ENCODE measurements at regions not wholly inside any gene's neighbourhood (a gene's known extent, or its start where the extent isn't known, plus 50 kb on each side); places are given as distances from the start of the nearest gene placed in this dataset.

DNA sequence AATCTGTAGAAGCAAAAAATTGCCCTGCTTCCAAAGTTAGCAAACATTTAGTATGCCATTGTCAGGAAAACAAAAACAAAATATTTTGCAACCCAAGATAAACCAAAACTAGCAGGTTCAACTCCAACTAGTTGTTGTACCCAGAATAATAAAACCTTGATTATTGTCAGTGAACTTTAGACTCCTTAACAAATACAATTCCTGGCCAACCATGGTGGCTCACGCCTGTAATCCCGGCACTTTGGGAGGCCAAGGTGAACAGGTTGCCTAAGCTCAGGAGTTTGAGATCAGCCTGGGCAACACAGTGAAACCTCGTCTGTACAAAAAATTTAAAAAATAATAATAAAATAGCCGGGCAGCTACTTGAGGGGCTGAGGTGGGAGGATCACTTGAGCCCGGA, 53.6 kb upstream of the EPCAM start:
- DNase-seq (ENCODE audit: low read depth): no peak

DNA sequence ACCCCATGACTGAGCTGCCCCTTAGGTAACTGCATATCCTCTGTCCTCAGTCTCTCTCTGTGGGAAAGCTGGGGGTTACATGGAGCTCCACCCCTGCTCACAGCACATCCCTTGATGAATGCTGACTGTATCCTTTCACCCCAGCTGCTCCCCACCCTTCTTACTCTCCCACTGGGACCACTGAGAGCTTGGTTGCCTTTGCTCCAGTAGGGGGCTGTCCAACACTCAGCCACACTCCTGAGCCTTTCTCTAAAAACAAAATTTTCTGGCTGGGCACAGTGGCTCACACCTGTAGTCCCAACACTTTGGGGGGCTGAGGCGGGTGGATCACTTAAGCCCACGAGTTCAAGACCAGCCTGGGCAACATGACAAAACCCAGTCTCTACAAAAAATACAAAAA, 55.4 kb upstream of the EPCAM start:
- DNase-seq (ENCODE audit: low read depth): no peak

DNA sequence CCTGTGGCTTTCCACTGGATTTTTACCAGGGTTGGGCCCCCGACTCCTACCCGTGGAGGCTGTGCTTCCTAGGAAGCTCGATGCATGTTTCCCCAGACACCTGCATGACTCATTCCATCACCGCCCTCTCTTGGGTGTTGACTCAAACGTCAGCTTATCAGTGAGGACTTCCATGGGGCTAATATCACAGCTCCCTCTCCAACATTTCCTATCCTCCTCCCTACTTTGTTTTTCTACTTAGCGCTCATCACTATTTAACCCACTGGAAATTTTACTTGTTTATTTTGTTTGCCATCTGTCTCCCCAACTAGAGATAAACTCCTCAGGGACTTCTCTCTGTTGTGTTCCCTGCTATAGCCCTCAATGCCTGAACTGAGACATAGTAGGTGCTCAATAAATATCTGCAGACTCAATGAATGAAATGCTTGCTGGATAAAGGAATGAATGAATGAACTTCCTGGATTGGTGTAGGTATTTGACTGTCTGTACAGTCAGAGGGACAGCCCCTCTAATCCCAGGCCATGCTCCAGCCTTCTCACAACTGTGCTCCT, 55.9 kb upstream of the EPCAM start:
- DNase-seq (ENCODE audit: low read depth): peak; percentile 32

DNA sequence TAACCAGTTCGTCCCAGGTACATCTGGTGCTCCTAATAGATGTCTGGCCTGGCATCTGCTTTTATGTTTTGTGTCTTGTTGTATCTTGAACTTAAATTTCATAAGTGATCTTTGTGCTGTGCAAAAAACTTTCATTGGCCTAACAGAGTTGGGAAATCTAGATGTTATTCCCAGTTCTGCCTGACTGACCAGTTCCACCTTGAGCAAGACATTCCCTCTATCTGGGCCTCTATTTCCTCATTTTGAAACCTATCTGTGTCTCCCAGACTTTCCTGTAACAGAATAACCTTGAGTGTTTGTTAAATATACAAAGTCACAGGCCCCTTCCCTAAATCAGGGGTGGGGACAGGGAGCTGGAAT, 56.6 kb upstream of the EPCAM start:
- DNase-seq (ENCODE audit: low read depth): no peak

DNA sequence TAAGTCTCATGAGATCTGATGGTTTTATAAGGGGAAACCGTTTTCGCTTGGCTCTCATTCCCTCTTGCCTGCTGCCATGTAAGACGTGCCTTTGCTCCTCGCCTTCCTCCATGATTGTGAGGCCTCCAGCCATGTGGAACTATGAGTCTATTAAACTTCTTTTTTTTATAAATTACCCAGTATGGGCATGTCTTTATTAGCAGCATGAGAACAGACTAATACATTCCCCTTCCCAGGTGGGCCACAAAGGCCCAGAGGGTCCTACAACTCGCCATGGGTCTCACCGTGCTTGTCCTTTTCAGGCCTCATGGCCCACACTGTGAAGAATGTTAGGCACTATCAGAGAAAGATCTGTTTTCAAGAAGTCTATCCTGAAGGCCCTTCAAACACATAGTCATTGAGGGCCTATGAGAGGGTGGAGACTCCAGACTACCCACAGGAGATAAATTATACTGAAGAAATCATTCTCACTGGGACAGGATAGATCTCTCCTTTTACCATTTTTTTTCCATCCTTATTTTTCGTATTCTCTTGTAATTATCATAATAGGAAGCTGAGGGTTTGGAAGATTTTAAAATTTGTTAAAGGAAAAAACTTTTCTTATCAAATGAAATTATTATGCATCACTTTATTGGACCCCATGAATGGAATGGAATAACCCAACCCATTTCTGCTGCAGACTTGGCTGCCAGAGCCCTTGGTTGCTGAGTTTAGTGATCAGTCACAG, 57.2 kb upstream of the EPCAM start:
- no peak for DNase-seq (ENCODE audit: low read depth)

DNA sequence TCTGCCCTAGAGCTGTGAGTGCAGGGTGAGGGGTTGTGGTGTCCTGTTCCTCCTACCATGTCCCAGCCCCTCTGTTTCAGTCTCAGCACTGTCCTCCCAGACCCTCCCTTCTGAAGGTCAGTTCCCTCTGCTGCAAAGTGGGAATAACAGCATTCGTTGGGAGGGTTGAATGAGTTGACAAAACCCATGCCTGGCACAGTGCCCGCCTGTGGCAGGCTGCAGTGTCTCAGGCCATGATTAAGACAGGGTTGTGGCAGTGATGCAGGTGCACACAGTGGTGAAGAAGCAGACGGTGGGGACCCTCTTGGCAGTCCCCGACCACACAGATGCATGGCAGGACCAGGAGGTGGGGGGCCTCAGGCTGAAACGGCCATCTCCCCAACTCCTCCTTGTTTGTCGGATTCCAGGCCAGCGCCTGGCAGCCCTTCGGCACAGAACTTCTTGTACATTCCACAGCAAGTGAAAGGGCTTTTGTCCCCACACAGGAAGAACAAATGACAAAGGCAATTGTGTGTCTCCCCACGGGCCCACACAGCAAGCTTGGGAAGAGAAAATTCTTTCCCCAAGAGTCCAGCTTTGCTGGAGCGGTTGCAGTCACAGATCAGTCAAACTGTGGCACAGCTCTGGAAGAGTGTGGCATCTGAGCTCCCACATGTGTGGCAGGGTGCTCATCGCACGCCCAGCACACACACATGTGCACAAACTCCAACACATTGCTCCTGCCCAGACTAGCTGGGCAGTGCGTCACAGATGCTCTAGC, 58.1 kb upstream of the EPCAM start:
- no peak for DNase-seq (ENCODE audit: low read depth)

DNA sequence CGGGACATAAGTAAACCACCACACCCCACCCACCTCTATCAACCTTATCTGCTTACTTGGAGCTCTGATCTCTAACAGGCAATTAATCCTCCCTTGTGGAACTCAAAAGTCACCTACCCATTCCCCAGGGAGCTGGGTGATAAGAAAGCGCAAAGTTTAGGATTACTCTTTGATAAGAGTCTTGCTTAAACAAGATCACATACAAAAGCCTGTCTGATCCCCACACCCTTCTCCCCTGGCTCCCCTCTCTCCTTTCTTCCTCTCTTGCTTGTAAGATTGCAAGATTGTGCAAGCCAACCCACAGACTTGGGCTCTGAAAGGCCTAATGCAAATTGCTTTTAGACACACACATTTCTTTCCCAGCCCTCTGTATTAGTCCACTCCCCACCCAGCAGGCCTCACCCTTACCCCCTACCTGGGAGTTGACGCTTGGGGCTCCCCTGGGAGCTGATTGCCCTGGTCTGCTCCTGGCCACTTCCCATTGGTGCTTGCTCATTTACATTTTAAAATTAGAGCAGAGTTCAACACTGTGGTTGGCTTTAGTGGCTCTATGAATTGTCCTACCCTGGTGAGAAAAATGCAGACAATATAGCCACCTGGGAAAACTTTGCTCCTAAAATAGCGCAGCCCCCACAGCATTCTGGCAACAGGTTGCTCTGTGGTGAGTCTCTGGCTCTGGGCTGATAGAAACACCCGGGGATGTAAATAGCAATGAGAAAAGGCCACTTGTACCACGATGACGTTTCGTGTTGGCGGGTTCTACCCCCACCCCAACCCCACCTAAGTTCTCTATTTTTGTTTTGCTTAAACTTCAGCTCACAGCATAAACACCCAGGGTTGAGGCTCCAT, 58.9 kb upstream of the EPCAM start:
- no peak for DNase-seq (ENCODE audit: low read depth)

DNA sequence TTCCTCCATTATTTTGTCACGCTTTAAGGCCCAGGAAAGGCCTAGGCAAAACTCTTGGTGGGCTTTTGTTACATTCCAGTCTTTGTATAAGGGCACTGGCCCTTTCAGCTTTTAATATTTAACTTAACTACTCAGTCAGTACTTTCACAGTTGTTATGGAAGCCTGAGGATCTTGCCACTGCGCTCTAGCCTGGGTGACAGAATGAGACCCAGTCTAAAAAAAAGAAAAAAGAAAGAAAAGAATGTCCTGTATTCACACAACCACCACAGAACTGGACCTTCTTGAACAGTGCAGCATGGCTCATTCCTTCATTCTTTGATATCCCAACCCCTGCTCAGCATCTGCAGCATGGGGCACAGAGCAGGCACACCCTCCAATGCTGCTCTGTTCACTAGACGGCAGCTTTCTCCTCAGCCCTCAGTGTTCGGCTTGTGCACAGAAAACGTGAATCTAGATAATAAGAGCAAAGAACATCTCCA, 59.6 kb upstream of the EPCAM start:
- no peak for DNase-seq (ENCODE audit: low read depth)

DNA sequence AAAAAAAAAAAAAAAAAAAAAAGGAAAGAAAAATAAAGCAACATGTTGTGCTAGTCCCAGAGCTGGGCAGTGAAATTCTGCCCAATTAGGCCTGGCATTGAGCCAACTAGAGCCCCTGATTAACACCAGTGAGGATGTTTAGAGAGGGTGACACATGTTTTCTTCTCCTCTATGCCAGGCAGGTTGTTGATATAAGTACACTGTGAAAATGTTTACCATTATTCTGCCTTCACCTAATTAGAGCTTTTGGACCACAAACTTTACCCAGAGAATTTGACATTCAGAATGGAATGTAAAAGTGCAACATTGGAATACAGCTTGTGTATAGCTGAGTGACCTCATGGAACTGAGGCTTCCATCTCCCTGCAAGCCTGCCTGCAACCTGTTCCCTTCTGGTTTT, 62.0 kb upstream of the EPCAM start:
- DNase-seq (ENCODE audit: low read depth): no peak

DNA sequence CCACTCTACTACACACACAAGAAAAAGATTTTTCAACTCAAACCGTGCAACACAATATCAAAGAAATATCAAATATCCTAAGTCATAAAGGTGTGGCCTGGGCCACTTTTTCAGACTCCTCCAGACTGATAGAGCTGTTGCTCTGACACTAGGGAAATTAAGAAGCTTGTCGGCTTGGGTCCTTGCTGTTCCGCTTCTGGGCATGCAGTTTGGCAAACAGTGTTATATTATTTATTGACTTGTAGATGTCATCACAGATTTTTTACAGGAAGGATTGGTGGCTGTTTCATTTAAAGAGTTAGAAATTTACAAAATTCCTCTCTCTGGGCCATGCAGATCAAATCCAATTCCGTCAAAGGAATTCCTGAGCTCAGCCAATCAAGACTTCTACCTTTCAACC, 64.5 kb upstream of the EPCAM start:
- DNase-seq (ENCODE audit: low read depth): no peak

DNA sequence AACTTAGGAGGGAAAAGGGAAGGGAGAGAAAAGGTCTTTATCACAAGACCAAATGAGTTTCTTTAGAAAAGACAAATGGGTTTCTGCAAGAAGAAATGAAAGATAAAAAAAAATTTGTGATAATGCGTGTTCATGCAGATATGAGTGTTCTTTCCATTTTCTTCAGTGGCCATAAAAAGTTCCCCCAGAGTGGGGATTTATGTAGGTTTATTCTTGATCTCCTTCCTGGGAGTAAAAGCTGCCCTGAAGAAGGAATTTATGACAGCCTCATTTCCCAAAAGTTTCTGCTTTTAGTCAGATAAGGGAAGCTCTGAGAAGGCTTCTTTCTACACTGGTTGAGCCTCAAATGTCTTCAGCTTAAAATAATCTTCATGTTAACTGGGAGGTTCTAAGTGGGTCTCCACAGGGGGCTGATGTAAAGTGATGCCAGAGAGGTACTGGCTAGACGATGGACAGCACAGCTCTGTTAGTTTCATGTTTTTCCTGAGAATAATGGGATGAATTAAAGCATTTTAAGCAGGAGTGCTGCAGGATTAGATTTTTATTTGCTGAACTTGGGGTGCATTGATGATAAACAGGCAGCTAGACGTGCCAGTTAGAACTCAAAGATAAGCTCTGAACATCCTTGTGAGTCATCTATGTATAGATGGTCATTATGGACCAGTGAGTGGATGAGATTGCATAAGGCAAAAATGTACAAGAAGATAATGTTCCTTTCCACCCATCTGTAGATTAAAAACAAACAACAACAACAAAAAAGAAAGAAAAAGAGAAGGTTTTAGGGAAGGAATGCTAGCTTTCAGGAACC, 65.6 kb upstream of the EPCAM start:
- no peak for DNase-seq (ENCODE audit: low read depth)

DNA sequence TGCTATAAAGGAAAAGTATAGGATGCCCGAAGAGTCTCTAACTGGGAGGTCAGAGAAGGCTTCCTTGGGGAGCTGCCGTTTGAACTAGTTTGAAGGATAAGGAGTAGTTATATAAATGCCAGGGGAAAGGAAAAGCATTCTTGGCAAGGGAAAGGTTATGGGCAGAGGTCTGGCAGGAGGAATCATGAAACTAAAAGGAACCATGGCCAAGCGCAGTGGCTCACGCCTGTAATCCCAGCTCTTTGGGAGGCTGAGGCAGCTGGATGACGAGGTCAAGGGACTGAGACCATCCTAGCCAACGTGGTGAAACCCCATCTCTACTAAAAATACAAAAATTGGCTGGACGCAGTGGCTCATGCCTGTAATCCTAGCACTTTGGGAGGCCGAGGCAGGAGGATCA, 66.8 kb upstream of the EPCAM start:
- DNase-seq (ENCODE audit: low read depth): no peak

DNA sequence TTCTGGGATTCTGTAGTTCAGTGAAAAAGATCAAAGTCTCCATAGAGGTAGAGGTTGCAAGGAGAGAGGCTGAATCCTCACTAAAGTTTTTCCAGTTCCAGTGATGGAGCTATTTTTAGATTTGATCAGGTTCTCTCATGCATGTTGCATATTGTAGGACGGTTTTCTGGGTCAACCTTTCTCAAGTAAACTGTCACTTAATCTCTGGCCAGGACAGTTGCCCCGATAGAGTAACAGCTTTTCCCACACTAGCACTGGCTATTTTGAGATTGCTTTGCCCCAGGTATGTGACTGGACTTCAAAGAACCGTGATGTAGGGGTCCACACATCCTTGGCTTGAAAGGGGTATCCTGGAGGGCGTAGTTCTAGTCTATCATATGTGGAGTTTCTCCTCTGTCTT, 67.4 kb upstream of the EPCAM start:
- no peak for DNase-seq (ENCODE audit: low read depth)

DNA sequence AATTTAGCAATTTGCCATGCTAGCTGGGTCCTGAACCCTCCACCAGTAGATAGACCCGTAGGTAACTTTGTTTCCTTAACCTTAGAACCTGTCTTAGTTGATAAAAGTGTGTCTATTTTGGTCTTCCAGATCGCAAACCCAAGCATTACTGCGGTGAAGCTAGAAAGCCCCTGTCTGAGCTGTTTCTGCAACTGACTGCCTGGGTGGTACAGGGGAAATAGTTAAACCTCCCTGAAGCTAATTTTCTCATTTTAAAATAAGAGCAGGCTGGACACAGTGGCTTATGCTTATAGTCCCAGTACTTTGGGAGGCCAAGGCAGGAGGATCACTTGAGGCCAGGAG, 67.9 kb upstream of the EPCAM start:
- no peak for DNase-seq (ENCODE audit: low read depth)

DNA sequence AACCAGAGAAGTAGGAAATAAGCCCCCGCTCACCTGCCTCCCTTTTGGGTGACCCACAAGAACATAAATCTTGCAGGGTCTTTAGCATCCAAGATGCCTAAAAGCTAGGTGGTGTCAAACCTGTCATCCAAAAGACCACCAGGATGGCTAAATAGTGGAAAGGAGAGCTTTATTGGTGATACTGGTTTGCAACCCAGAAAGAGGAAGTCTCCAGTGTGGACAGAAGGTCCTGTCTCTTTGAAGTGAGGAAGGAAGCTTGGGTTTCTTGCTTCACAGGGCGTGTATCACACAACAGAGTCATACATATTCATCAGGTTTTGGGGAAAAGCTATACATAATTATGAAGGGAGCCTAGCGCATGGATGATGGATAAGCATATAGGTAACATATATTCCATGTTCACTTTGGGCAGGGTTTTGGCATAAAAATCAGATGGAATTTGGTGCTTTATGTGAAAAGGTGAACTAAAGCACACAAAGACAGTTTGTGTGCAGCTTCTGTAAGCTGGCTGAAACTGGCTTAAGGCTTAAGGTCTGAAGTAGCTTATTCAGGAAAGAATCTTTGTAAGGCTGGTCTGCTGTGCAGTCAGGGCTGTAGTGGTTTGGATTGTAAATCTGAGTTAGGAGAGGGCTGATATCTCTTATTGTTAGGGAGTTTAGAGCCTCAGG, 68.4 kb upstream of the EPCAM start:
- no peak for DNase-seq (ENCODE audit: low read depth)

DNA sequence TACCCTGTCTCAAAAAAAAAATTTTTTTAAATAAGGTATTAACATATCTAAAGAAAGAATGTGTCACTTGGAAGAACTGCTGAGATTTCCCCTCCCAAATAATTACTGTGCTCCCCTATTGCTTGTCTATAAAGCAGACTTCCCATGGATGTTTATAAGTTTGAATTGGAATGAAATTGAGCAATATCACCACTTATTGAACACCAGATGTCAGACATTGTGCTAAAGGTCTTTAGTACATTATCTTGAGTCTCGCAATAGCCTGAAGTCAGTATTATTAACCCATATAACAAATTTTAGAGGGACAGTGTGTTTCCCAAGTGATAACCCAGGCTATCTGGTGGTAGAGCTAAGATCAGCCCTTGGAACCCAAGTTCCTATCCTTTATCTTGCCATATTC, 69.0 kb upstream of the EPCAM start:
- no peak for DNase-seq (ENCODE audit: low read depth)

DNA sequence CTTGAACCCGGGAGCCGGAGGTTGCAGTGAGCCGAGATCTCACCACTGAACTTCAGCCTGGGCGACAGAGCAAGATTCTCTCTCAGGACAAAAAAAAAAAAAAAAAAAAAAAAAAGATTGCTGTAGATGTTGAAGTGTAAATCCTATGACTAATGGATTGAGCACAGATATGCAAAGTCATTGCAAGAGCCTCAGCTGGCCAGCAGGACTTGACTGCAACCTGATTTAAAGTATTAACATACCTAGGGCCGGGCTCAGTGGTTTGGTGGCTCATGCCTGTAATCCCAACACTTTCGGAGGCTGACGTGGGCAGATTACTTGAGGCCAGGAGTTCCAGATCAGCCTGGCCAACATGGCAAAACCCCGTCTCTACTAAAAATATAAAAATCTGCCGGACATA, 69.6 kb upstream of the EPCAM start:
- peak; percentile 74 for DNase-seq (ENCODE audit: low read depth)

DNA sequence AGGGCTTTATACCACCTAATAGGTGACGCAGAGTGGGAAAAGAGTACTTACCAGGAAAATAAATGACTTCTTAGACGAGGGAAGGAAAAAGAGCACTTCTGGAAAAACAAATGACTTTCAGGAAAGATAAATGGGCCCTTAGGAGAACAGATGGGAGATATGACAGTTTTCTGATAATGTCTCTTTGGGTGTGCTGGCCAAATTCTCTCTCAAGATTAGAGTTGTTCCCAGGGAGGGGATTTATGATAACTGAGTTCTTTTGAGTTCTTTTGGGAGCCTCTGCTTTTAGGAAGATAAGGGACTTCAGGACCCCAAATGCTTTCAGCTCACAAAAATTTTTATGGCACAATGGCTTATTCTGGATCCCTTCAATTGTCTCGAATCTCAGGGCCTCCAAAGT, 70.3 kb upstream of the EPCAM start:
- DNase-seq (ENCODE audit: low read depth): no peak

DNA sequence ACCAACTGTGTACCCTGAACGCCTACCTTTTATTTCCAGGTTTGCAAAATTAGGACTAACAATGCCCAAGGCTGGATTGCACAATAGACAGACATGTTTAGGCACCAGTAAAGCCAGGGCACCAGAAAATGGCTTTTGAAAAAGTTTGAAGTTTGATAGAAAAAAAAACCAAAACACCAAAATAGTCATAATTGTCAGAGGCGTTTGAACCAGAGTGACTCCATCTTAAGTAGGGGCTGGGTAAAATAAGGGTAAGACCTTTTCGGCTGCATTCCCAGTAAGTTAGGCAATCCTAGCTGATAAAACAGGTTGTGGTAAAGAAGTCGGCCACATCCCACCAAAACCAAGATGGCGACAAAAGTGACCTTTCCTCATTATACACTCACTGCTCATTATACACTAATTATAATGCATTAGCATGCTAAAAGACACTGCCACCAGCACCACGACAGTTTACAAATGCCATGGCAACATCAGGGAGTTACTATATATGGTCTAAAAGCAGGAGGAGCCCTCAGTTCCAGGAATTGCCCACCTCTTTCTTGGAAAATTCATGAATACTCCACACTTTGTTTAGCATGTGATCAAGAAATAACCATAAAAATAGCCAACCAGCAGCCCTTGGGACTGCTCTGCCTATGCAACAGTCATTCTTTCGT, 71.2 kb upstream of the EPCAM start:
- no peak for DNase-seq (ENCODE audit: low read depth)

DNA sequence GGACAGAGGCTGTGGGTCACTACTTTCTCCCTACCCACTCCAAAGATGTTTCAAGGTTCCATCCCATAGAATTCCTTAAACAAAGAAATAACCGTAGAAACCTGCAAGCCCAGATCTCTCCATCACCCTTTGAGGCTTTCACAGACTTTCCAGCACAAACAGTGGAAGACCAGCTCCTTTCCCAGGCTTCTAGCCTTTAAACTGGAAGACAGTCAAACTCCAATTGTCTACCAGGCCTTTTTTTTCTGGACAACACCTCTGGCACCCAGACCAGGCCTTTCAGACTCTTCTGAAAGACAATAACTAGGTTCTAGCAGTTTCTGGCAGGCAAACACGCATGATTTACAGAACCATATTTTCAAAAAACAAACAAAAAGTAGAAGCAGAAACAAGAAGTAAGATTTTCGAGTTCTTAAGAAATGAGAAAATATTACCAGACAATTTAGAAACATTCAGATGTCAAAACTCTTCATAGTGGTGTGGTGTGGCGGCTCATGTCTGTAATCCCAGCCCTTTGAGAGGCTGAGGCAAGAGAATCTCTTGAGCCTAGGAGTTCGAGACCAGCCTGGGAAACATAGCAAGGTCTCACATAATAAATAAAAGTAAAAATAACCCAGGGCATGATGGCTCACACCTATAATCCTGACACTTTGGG, 73.0 kb upstream of the EPCAM start:
- no peak for DNase-seq (ENCODE audit: low read depth)
